MM.1S (cell line): ENCODE measurements at regions not wholly inside any gene's neighbourhood (a gene's known extent, or its start where the extent isn't known, plus 50 kb on each side); places are given as distances from the start of the nearest gene placed in this dataset.

Source experiments
- DNase-seq: peaks from one replicate; pipeline ENCODE4 v3.0.0-alpha.2; 2015
- H2AFZ ChIP-seq: fragments of 300-600 bp; sonication (generic); 2 replicates; pipeline ENCODE4 v1.6.0; 2016; ENCODE audit warnings: antibody characterized with exemption, low read length
- H3F3A ChIP-seq: fragments of 300-600 bp; sonication (generic); 2 replicates; pipeline ENCODE4 v1.6.1; 2016; ENCODE audit warnings: mild to moderate bottlenecking, antibody characterized with exemption, low read length, moderate library complexity, mixed read lengths; ENCODE audit not compliant: insufficient read depth
- H3K27ac ChIP-seq: fragments of 300-600 bp; sonication (generic); 2 replicates; pipeline ENCODE4 v1.5.1; 2016; ENCODE audit warnings: mild to moderate bottlenecking, low read length
- H3K27me3 ChIP-seq: fragments of 300-600 bp; sonication (generic); replicated peaks from 2 replicates; pipeline ENCODE4 v1.6.0; 2016; ENCODE audit warnings: low read length; ENCODE audit not compliant: insufficient read depth
- H3K36me3 ChIP-seq: fragments of 300-600 bp; sonication (generic); replicated peaks from 2 replicates; pipeline ENCODE4 v1.6.1; 2016; ENCODE audit warnings: mild to moderate bottlenecking, low read length, mixed read lengths; ENCODE audit not compliant: insufficient read depth
- H3K4me1 ChIP-seq: fragments of 300-600 bp; sonication (generic); 2 replicates; pipeline ENCODE4 v1.6.1; 2016; ENCODE audit warnings: low read length, mixed read lengths
- H3K4me2 ChIP-seq: fragments of 300-600 bp; sonication (generic); 2 replicates; pipeline ENCODE4 v1.6.0; 2016; ENCODE audit warnings: low read depth, low read length
- H3K4me3 ChIP-seq: fragments of 300-600 bp; sonication (generic); 2 replicates; pipeline ENCODE4 v1.5.1; 2016; ENCODE audit warnings: low read length, mixed read lengths
- H3K79me2 ChIP-seq: fragments of 300-600 bp; sonication (generic); 2 replicates; pipeline ENCODE4 v1.6.1; 2016; ENCODE audit warnings: mixed run types, low read length, mixed read lengths
- H3K9ac ChIP-seq: fragments of 300-600 bp; sonication (generic); 2 replicates; pipeline ENCODE4 v1.6.1; 2016; ENCODE audit warnings: low read length, mixed read lengths
- H3K9me2 ChIP-seq: fragments of 300-600 bp; sonication (generic); replicated peaks from 2 replicates; pipeline ENCODE4 v1.6.1; 2016; ENCODE audit warnings: mild to moderate bottlenecking, low read length, mixed read lengths; ENCODE audit not compliant: insufficient read depth
- H3K9me3 ChIP-seq: fragments of 300-600 bp; sonication (generic); replicated peaks from 2 replicates; pipeline ENCODE4 v1.6.1; 2016; ENCODE audit warnings: mild to moderate bottlenecking, low read length, mixed read lengths; ENCODE audit not compliant: insufficient read depth
- H4K20me1 ChIP-seq: fragments of 300-600 bp; sonication (generic); 2 replicates; pipeline ENCODE4 v1.6.1; 2016; ENCODE audit warnings: mild to moderate bottlenecking, low read length, moderate library complexity, mixed read lengths; ENCODE audit not compliant: insufficient read depth
- CTCF ChIP-seq: fragments of 300-600 bp; sonication (generic); IDR thresholded peaks from 2 replicates; pipeline ENCODE4 v1.5.1; 2016; ENCODE audit warnings: antibody characterized with exemption, low read length, mixed read lengths
- EZH2 ChIP-seq: fragments of 300-600 bp; sonication (generic); optimal IDR thresholded peaks from 2 replicates; pipeline ENCODE3; 2017; ENCODE audit warnings: low read depth, mild to moderate bottlenecking, antibody characterized with exemption, low read length, mixed read lengths
- EZH2phosphoT487 ChIP-seq: fragments of 300-600 bp; sonication (generic); IDR thresholded peaks from 2 replicates; pipeline ENCODE4 v1.6.1; 2018; ENCODE audit warnings: antibody characterized with exemption, low read length

GRCh38 chr13:104320446-104320845, 1254.2 kb upstream of the SLC10A2 start:
- Histone ChIP-seq H2AFZ (no peak overlapping the region), H3K4me1 (no peaks in the 10 kb centered on the region), H3K9ac (no peak overlapping the region), H4K20me1 (no peaks in the 10 kb centered on the region), H3K36me3 (no peaks in the 10 kb centered on the region), H3K9me2 (no peaks in the 10 kb centered on the region), H3K27me3 (no peaks in the 10 kb centered on the region), H3K79me2 (no peaks in the 10 kb centered on the region), H3F3A (no peaks in the 10 kb centered on the region), H3K9me3 (no peaks in the 10 kb centered on the region), H3K27ac (no peak overlapping the region), H3K4me2 (no peak overlapping the region), H3K4me3 (no peak overlapping the region)
- no peak for TF ChIP-seq CTCF
- no peak for TF ChIP-seq EZH2phosphoT487
- TF ChIP-seq EZH2: no peak
- DNase-seq: no peak

- no peak for TF ChIP-seq EZH2phosphoT487
- no peak for TF ChIP-seq EZH2
- TF ChIP-seq CTCF: 0 out of 2 replicates have a peak, but pooled peaks have one; percentile 5
- no peaks in the 10 kb centered on the region for H3K36me3 ChIP-seq
- no peak overlapping the region for H3K4me2 ChIP-seq
- peak; percentile 11 for DNase-seq
- no peaks in the 10 kb centered on the region for H3K27me3 ChIP-seq
- no peaks in the 10 kb centered on the region for H3K4me1 ChIP-seq
- H3K27ac ChIP-seq: no peak overlapping the region
- no peak overlapping the region for H3K9ac ChIP-seq
- no peak overlapping the region for H3K4me3 ChIP-seq
- no peak overlapping the region for H2AFZ ChIP-seq
- H3F3A ChIP-seq: no peaks in the 10 kb centered on the region
- H3K79me2 ChIP-seq: no peaks in the 10 kb centered on the region
- no peaks in the 10 kb centered on the region for H3K9me2 ChIP-seq
- H3K9me3 ChIP-seq: no peaks in the 10 kb centered on the region
- H4K20me1 ChIP-seq: no peaks in the 10 kb centered on the region
These were observed 1251.9 kb upstream of the SLC10A2 start for GRCh38 chr13:104318121-104318520.

GRCh38 chr13:104315606-104316005, 1249.4 kb upstream of the SLC10A2 start:
- Histone ChIP-seq H3K9me3 (no peaks in the 10 kb centered on the region), H3K9ac (no peak overlapping the region), H3F3A (no peaks in the 10 kb centered on the region), H4K20me1 (no peaks in the 10 kb centered on the region), H3K79me2 (no peaks in the 10 kb centered on the region), H2AFZ (no peak overlapping the region), H3K4me1 (no peaks in the 10 kb centered on the region), H3K27ac (no peak overlapping the region), H3K4me3 (no peak overlapping the region), H3K27me3 (no peaks in the 10 kb centered on the region), H3K36me3 (no peaks in the 10 kb centered on the region), H3K4me2 (no peak overlapping the region), H3K9me2 (no peaks in the 10 kb centered on the region)
- DNase-seq: no peak
- no peak for TF ChIP-seq EZH2phosphoT487
- TF ChIP-seq EZH2: no peak
- TF ChIP-seq CTCF: no peak
